22Rv1 (cell line): ENCODE measurements at regions not wholly inside any gene's neighbourhood (a gene's known extent, or its start where the extent isn't known, plus 50 kb on each side); places are given as distances from the start of the nearest gene placed in this dataset.

Experiments used
- CTCF ChIP-seq: fragments of 450-650 bp; IDR thresholded peaks from 2 replicates; pipeline ENCODE4 v1.5.1; 2017; ENCODE audit warnings: mild to moderate bottlenecking
- ZFX ChIP-seq: fragments of 450-650 bp; IDR thresholded peaks from 2 replicates; pipeline ENCODE4 v1.6.1; 2017; ENCODE audit warnings: antibody characterized with exemption, borderline replicate concordance

GRCh38 chr4:138861135-138861534, 154.4 kb upstream of the NOCT start:
- TF ChIP-seq CTCF, result no peak
- TF ChIP-seq ZFX, result no peak
